Stomach (tissue), 4 donors: ENCODE measurements at regions not wholly inside any gene's neighbourhood (a gene's known extent, or its start where the extent isn't known, plus 50 kb on each side); places are given as distances from the start of the nearest gene placed in this dataset.

Experiments
- EP300 ChIP-seq: sonication (generic); formaldehyde crosslinking; IDR thresholded peaks from one replicate; pipeline ENCODE4 v1.6.1; 2017; ENCODE audit warnings: antibody characterized with exemption
- POLR2A ChIP-seq, 4 donors: fragments of 450-650 bp; IDR thresholded peaks; one replicate each; pipeline ENCODE4 v1.6.1; 2016; ENCODE audit warnings: antibody characterized with exemption in 4 of 4, control low read depth in 2 of 4, mild to moderate bottlenecking in 1 of 4, moderate library complexity in 1 of 4
- POLR2AphosphoS5 ChIP-seq, 3 donors: sonication (generic); formaldehyde crosslinking; IDR thresholded peaks; one replicate each; pipeline ENCODE4 v1.6.1; 2016; ENCODE audit warnings: antibody characterized with exemption in 3 of 3
- TF ChIP-seq, protein P1 (sequence below), 7 experiments: fragments of 450-650 bp in 4 of 7; fragments of 200-600 bp in 3 of 7; sonication (generic) in 3 of 7; IDR thresholded peaks; one replicate each; pipeline ENCODE4 v1.5.1; 2016 to 2019; ENCODE audit warnings: antibody characterized with exemption in 7 of 7, control low read depth in 2 of 7, mild to moderate bottlenecking in 1 of 7

DNA sequence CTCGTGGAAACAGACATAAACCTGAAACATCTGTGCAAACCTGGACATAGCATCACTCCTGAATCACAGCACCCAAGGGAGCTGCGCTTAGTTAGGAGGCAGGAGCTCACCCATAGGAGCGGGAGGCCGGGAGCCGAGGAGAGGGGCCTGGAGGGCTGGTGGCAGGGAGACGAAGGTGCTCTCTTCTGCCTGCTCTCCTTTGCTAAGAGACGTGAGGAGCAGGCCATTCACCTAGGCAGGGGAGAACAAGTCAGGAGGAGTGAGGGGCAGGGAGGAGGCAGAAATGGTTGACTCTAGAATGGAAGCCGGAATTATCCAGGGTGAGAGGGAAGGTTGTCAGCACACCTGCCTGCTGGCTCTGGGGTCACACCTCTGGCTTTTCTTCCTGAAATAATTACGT lies 398.4 kb upstream of the IRX2 start:
- TF ChIP-seq, protein P1, sequence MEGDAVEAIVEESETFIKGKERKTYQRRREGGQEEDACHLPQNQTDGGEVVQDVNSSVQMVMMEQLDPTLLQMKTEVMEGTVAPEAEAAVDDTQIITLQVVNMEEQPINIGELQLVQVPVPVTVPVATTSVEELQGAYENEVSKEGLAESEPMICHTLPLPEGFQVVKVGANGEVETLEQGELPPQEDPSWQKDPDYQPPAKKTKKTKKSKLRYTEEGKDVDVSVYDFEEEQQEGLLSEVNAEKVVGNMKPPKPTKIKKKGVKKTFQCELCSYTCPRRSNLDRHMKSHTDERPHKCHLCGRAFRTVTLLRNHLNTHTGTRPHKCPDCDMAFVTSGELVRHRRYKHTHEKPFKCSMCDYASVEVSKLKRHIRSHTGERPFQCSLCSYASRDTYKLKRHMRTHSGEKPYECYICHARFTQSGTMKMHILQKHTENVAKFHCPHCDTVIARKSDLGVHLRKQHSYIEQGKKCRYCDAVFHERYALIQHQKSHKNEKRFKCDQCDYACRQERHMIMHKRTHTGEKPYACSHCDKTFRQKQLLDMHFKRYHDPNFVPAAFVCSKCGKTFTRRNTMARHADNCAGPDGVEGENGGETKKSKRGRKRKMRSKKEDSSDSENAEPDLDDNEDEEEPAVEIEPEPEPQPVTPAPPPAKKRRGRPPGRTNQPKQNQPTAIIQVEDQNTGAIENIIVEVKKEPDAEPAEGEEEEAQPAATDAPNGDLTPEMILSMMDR (IDR thresholded peaks at IDR 0.05): no peak
- TF ChIP-seq POLR2A (IDR thresholded peaks at IDR 0.05): no peak
- TF ChIP-seq POLR2AphosphoS5 (IDR thresholded peaks at IDR 0.05): no peak
- no peak for TF ChIP-seq EP300
